ENCODE measurements at regions not wholly inside any gene's neighbourhood (a gene's known extent, or its start where the extent isn't known, plus 50 kb on each side); places are given as distances from the start of the nearest gene placed in this dataset.
A peak's percentile ranks its signal among the peaks of the same experiment; 100 is the strongest.

DNA sequence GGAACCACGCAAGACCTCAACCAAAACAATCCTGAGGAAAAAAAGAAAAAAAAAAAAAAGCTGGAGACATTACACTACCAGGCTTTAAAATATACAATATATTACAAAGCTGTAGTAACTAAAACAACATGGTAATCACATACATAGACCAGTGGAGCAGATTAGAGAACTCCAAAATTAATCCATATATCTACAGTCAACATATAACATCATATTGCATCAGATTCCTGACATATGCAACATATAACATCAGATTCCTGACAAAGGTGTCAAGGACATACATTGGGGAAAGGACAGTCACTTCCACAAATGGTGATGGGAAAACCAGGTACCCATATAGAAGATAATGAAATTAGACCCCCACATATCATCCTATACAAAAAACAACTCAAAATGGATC lies 145.8 kb downstream of the BTG1 start:
- DNase-seq (ENCODE audit: low read depth): no peak
- no peak overlapping the region for H3K4me3 ChIP-seq (ENCODE audit: low read depth, low read length)
- TF ChIP-seq, protein P1, sequence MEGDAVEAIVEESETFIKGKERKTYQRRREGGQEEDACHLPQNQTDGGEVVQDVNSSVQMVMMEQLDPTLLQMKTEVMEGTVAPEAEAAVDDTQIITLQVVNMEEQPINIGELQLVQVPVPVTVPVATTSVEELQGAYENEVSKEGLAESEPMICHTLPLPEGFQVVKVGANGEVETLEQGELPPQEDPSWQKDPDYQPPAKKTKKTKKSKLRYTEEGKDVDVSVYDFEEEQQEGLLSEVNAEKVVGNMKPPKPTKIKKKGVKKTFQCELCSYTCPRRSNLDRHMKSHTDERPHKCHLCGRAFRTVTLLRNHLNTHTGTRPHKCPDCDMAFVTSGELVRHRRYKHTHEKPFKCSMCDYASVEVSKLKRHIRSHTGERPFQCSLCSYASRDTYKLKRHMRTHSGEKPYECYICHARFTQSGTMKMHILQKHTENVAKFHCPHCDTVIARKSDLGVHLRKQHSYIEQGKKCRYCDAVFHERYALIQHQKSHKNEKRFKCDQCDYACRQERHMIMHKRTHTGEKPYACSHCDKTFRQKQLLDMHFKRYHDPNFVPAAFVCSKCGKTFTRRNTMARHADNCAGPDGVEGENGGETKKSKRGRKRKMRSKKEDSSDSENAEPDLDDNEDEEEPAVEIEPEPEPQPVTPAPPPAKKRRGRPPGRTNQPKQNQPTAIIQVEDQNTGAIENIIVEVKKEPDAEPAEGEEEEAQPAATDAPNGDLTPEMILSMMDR (IDR thresholded peaks at IDR 0.05; ENCODE audit: insufficient read depth, low read depth, low read length, missing control alignments): no peak

- no peak overlapping the region for H3K4me3 ChIP-seq (ENCODE audit: low read depth, low read length)
- TF ChIP-seq, protein P1 (IDR thresholded peaks at IDR 0.05; ENCODE audit: insufficient read depth, low read depth, low read length, missing control alignments): no peak
- no peak for DNase-seq (ENCODE audit: low read depth)
Observed at GRCh38 chr12:91998316-91998715, 147.3 kb downstream of the BTG1 start.

- TF ChIP-seq, protein P1 (IDR thresholded peaks at IDR 0.05; ENCODE audit: insufficient read depth, low read depth, low read length, missing control alignments): no peak
- no peak overlapping the region for H3K4me3 ChIP-seq (ENCODE audit: low read depth, low read length)
- no peak for DNase-seq (ENCODE audit: low read depth)
Observed at GRCh38 chr12:91994208-91994797, 151.3 kb downstream of the BTG1 start.

- DNase-seq (ENCODE audit: low read depth): no peak
- H3K4me3 ChIP-seq (ENCODE audit: low read depth, low read length): no peak overlapping the region
- TF ChIP-seq, protein P1 (IDR thresholded peaks at IDR 0.05; ENCODE audit: insufficient read depth, low read depth, low read length, missing control alignments): no peak
Observed at GRCh38 chr12:91993287-91994017, 152.2 kb downstream of the BTG1 start.

- H3K4me3 ChIP-seq (ENCODE audit: low read depth, low read length): no peak overlapping the region
- TF ChIP-seq, protein P1 (IDR thresholded peaks at IDR 0.05; ENCODE audit: insufficient read depth, low read depth, low read length, missing control alignments): no peak
Observed at GRCh38 chr12:91991399-91992187, 154.1 kb downstream of the BTG1 start.

GRCh38 chr12:91990525-91990924 lies 155.1 kb downstream of the BTG1 start:
- TF ChIP-seq, protein P1 (IDR thresholded peaks at IDR 0.05; ENCODE audit: insufficient read depth, low read depth, low read length, missing control alignments): no peak
- no peak overlapping the region for H3K4me3 ChIP-seq (ENCODE audit: low read depth, low read length)
- no peak for DNase-seq (ENCODE audit: low read depth)

More at GRCh38 chr12:91991399-91992187, 154.1 kb downstream of the BTG1 start:
- DNase-seq (ENCODE audit: low read depth): peak; percentile 52
